CD14-positive monocyte (primary cell): ENCODE measurements at regions not wholly inside any gene's neighbourhood (a gene's known extent, or its start where the extent isn't known, plus 50 kb on each side); places are given as distances from the start of the nearest gene placed in this dataset.

Experiments used
- DNase-seq, 3 donors: peaks; one replicate each; pipeline ENCODE4 v3.0.0-alpha.2; 2011 to 2022
- H2AFZ ChIP-seq: 2 replicates; pipeline ENCODE4 v1.6.0; 2012; ENCODE audit warnings: mild to moderate bottlenecking, low read depth, low read length, inconsistent platforms; ENCODE audit not compliant: insufficient read depth, poor library complexity, severe bottlenecking
- H3K27ac ChIP-seq, 2 donors: 1 replicate in 1 of 2; 2 replicates in 1 of 2; pipeline ENCODE4 v1.5.1; 2012 to 2013; ENCODE audit warnings: low read length in 2 of 2, control low read depth in 1 of 2, inconsistent platforms in 1 of 2, low read depth in 1 of 2, mild to moderate bottlenecking in 1 of 2
- H3K27me3 ChIP-seq, 2 donors: one replicate each; pipeline versions ENCODE4 v1.6.0 to v1.6.1; 2011 to 2013; ENCODE audit warnings: low read length in 2 of 2; ENCODE audit not compliant: control insufficient read depth in 2 of 2, insufficient read depth in 2 of 2
- H3K36me3 ChIP-seq, 2 donors: replicated peaks in 1 of 2; 1 replicate in 1 of 2; 2 replicates in 1 of 2; pipeline versions ENCODE4 v1.5.1 to v1.6.1; 2012 to 2013; ENCODE audit warnings: low read length in 2 of 2, control low read depth in 1 of 2, inconsistent platforms in 1 of 2, mild to moderate bottlenecking in 1 of 2; ENCODE audit not compliant: insufficient read depth in 2 of 2, control insufficient read depth in 1 of 2
- H3K4me1 ChIP-seq, 2 donors: 1 replicate in 1 of 2; 2 replicates in 1 of 2; pipeline versions ENCODE4 v1.5.1 to v1.6.1; 2012 to 2013; ENCODE audit warnings: low read length in 2 of 2, control low read depth in 1 of 2, inconsistent platforms in 1 of 2, mild to moderate bottlenecking in 1 of 2, moderate library complexity in 1 of 2; ENCODE audit not compliant: insufficient read depth in 2 of 2, control insufficient read depth in 1 of 2
- H3K4me2 ChIP-seq: replicated peaks from 2 replicates; pipeline ENCODE3; 2012; ENCODE audit warnings: low read length, moderate library complexity, mild to moderate bottlenecking; ENCODE audit not compliant: poor library complexity, severe bottlenecking; ENCODE audit errors: extremely low read depth
- H3K4me3 ChIP-seq, 3 experiments: fragments of 200-600 bp in 1 of 3; sonication (generic) in 1 of 3; replicated peaks in 1 of 3; 1 replicate in 2 of 3; 2 replicates in 1 of 3; pipeline ENCODE4 v1.5.1; 2011 to 2013; ENCODE audit warnings: low read length in 3 of 3, mild to moderate bottlenecking in 3 of 3, control low read depth in 2 of 3, low read depth in 2 of 3, inconsistent platforms in 1 of 3, moderate library complexity in 1 of 3
- H3K79me2 ChIP-seq: 2 replicates; pipeline ENCODE4 v1.6.0; 2012; ENCODE audit warnings: mild to moderate bottlenecking, control low read depth, inconsistent platforms, low read length, moderate library complexity; ENCODE audit not compliant: insufficient read depth
- H3K9ac ChIP-seq: 2 replicates; pipeline ENCODE4 v1.6.0; 2017; ENCODE audit warnings: low read length, mild to moderate bottlenecking; ENCODE audit not compliant: insufficient read depth, poor library complexity, severe bottlenecking
- H3K9me3 ChIP-seq, 2 donors: replicated peaks in 1 of 2; 1 replicate in 1 of 2; 2 replicates in 1 of 2; pipeline versions ENCODE4 v1.5.1 to v1.6.1; 2012 to 2013; ENCODE audit warnings: low read length in 2 of 2, control low read depth in 1 of 2; ENCODE audit not compliant: control insufficient read depth in 1 of 2, insufficient read depth in 1 of 2
- H4K20me1 ChIP-seq: 2 replicates; pipeline ENCODE4 v1.6.0; 2012; ENCODE audit warnings: mild to moderate bottlenecking, low read length, control low read depth, moderate library complexity; ENCODE audit not compliant: insufficient read depth
- H3K27ac Mint-ChIP-seq, 7 donors: one replicate each; pipeline ENCODE4 v1.8.0; 2020; ENCODE audit warnings: mild to moderate bottlenecking in 7 of 7, mixed read lengths in 7 of 7, moderate library complexity in 6 of 7, inconsistent platforms in 2 of 7
- H3K27me3 Mint-ChIP-seq, 3 donors: one replicate each; pipeline ENCODE4 v1.8.0; 2021 to 2022; ENCODE audit warnings: low read depth in 3 of 3, mild to moderate bottlenecking in 3 of 3, mixed read lengths in 3 of 3, moderate library complexity in 3 of 3, inconsistent platforms in 1 of 3
- H3K36me3 Mint-ChIP-seq, 2 donors: one replicate each; pipeline ENCODE4 v1.8.0; 2020; ENCODE audit warnings: mixed read lengths in 2 of 2, inconsistent platforms in 1 of 2, mild to moderate bottlenecking in 1 of 2
- H3K4me1 Mint-ChIP-seq: one replicate; pipeline ENCODE4 v1.8.0; 2020; ENCODE audit warnings: mild to moderate bottlenecking, mixed read lengths
- H3K4me3 Mint-ChIP-seq, 2 donors: one replicate each; pipeline ENCODE4 v1.8.0; 2020; ENCODE audit warnings: mild to moderate bottlenecking in 2 of 2, mixed read lengths in 2 of 2, moderate library complexity in 1 of 2
- H3K9me3 Mint-ChIP-seq, 7 donors: one replicate each; pipeline ENCODE4 v1.8.0; 2020 to 2022; ENCODE audit warnings: mixed read lengths in 7 of 7, mild to moderate bottlenecking in 6 of 7, moderate library complexity in 6 of 7, inconsistent platforms in 2 of 7
- WGBS: methylation state at CpG from one replicate; pipeline ENCODE4 v1.1.5; 2013; ENCODE audit warnings: missing lambda C conversion rate; ENCODE audit not compliant: insufficient coverage; 5-methylcytosine and 5-hydroxymethylcytosine counted together
- intact Hi-C, 2 donors: fragments of 100-400 bp; cut with micrococcal nuclease; formaldehyde crosslinking; loops; one replicate each; pipeline versions ENCODE4 v1.15.0 to v1.15.1; 2023
- TF ChIP-seq, protein P1 (sequence below): fragments of 200-600 bp; IDR thresholded peaks from one replicate; pipeline ENCODE4 v1.8.0; 2022; ENCODE audit warnings: antibody characterized with exemption, mild to moderate bottlenecking

- TF ChIP-seq, protein P1, sequence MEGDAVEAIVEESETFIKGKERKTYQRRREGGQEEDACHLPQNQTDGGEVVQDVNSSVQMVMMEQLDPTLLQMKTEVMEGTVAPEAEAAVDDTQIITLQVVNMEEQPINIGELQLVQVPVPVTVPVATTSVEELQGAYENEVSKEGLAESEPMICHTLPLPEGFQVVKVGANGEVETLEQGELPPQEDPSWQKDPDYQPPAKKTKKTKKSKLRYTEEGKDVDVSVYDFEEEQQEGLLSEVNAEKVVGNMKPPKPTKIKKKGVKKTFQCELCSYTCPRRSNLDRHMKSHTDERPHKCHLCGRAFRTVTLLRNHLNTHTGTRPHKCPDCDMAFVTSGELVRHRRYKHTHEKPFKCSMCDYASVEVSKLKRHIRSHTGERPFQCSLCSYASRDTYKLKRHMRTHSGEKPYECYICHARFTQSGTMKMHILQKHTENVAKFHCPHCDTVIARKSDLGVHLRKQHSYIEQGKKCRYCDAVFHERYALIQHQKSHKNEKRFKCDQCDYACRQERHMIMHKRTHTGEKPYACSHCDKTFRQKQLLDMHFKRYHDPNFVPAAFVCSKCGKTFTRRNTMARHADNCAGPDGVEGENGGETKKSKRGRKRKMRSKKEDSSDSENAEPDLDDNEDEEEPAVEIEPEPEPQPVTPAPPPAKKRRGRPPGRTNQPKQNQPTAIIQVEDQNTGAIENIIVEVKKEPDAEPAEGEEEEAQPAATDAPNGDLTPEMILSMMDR, result no peak
- no peaks in the 10 kb centered on the region for H3K79me2 ChIP-seq
- DNase-seq, result no peak
- Mint-ChIP-seq H3K4me3 (no peak overlapping the region), H3K4me1 (no peaks in the 10 kb centered on the region), H3K9me3 (peaks cover 0 to 3% (median 0%) of the 10 kb centered on the region in 7 donors), H3K27ac (peak overlapping the region in 1 of 7 donors; percentile 42), H3K36me3 (no peaks in the 10 kb centered on the region), H3K27me3 (peaks cover 0 to 1% (median 0%) of the 10 kb centered on the region in 3 donors)
- no peak overlapping the region for H3K4me2 ChIP-seq
- no peaks in the 10 kb centered on the region for H3K27me3 ChIP-seq
- H3K36me3 ChIP-seq, result no peaks in the 10 kb centered on the region
- no peak overlapping the region for H3K9ac ChIP-seq
- no peaks in the 10 kb centered on the region for H4K20me1 ChIP-seq
- WGBS, result 100% methylated on average over 1 of the region's 2 CpGs
- H3K27ac ChIP-seq, result no peak overlapping the region
- H3K9me3 ChIP-seq, result no peaks in the 10 kb centered on the region
- intact Hi-C loops, result no loop called here
- no peak overlapping the region for H3K4me3 ChIP-seq
- H2AFZ ChIP-seq, result no peak overlapping the region
- H3K4me1 ChIP-seq, result no peaks in the 10 kb centered on the region
These were observed 262.0 kb upstream of the ZMIZ1 start for GRCh38 chr10:78806681-78807221.

- H3K36me3 ChIP-seq, result no peaks in the 10 kb centered on the region
- no peaks in the 10 kb centered on the region for H3K4me1 ChIP-seq
- no peaks in the 10 kb centered on the region for H3K79me2 ChIP-seq
- H2AFZ ChIP-seq, result no peak overlapping the region
- peaks cover 0 to 1% (median 0%) of the 10 kb centered on the region in 3 donors for H3K27me3 Mint-ChIP-seq
- H3K4me2 ChIP-seq, result no peak overlapping the region
- intact Hi-C loops, result no loop called here
- H3K9me3 ChIP-seq, result no peaks in the 10 kb centered on the region
- H3K27me3 ChIP-seq, result no peaks in the 10 kb centered on the region
- DNase-seq, result no peak
- H3K4me1 Mint-ChIP-seq, result no peaks in the 10 kb centered on the region
- peaks cover 0 to 3% (median 2%) of the 10 kb centered on the region in 7 donors for H3K9me3 Mint-ChIP-seq
- WGBS, result 94% methylated on average over 12 of the region's 12 CpGs
- H3K4me3 ChIP-seq, result no peak overlapping the region
- H3K4me3 Mint-ChIP-seq, result no peak overlapping the region
- H3K9ac ChIP-seq, result no peak overlapping the region
- no peaks in the 10 kb centered on the region for H3K36me3 Mint-ChIP-seq
- TF ChIP-seq, protein P1, result no peak
- no peaks in the 10 kb centered on the region for H4K20me1 ChIP-seq
- H3K27ac Mint-ChIP-seq, result peak overlapping the region in 2 of 7 donors; percentile 18 to 51
- no peak overlapping the region for H3K27ac ChIP-seq
These were observed 261.1 kb upstream of the ZMIZ1 start for GRCh38 chr10:78807504-78808203.
